ENCODE measurements at regions not wholly inside any gene's neighbourhood (a gene's known extent, or its start where the extent isn't known, plus 50 kb on each side); places are given as distances from the start of the nearest gene placed in this dataset.
"Not testable (repeated sequence)": the region's sequence is repeated elsewhere in the genome, so short reads cannot be mapped to it uniquely, and the experiment has no call there.

- TF ChIP-seq CTCF (IDR thresholded peaks at IDR 0.05) = no peak
Observed at GRCh38 chr5:36393656-36394428, 92.1 kb upstream of the RANBP3L start.

GRCh38 chr5:36395260-36395659 lies 93.6 kb upstream of the RANBP3L start:
- H3K27me3 Mint-ChIP-seq (ENCODE audit: insufficient read depth) = peaks cover 5% of the 10 kb centered on the region
- no peak overlapping the region for H3K4me3 Mint-ChIP-seq
- DNase-seq = no peak
- H3K4me1 Mint-ChIP-seq (ENCODE audit: low read depth) = peaks cover 57% of the 10 kb centered on the region
- H3K9me3 Mint-ChIP-seq = no peaks in the 10 kb centered on the region
- no peak for TF ChIP-seq CTCF (IDR thresholded peaks at IDR 0.05)
- H3K36me3 Mint-ChIP-seq (ENCODE audit: low read depth) = no peaks in the 10 kb centered on the region
- H3K27ac Mint-ChIP-seq = no peak overlapping the region

More at GRCh38 chr5:36393656-36394428, 92.1 kb upstream of the RANBP3L start:
- DNase-seq = no peak
- H3K9me3 Mint-ChIP-seq = no peaks in the 10 kb centered on the region
- H3K27ac Mint-ChIP-seq = no peak overlapping the region
- no peak overlapping the region for H3K4me3 Mint-ChIP-seq
- H3K36me3 Mint-ChIP-seq (ENCODE audit: low read depth) = no peaks in the 10 kb centered on the region
- peaks cover 57% of the 10 kb centered on the region for H3K4me1 Mint-ChIP-seq (ENCODE audit: low read depth)
- peaks cover 5% of the 10 kb centered on the region for H3K27me3 Mint-ChIP-seq (ENCODE audit: insufficient read depth)

GRCh38 chr5:36395947-36396346 lies 94.2 kb upstream of the RANBP3L start:
- not testable (repeated sequence) for H3K36me3 Mint-ChIP-seq (ENCODE audit: low read depth); H3K9me3 Mint-ChIP-seq; H3K4me3 Mint-ChIP-seq; H3K27ac Mint-ChIP-seq; H3K27me3 Mint-ChIP-seq (ENCODE audit: insufficient read depth); DNase-seq
- peaks cover 52% of the 10 kb centered on the region for H3K4me1 Mint-ChIP-seq (ENCODE audit: low read depth)

- Mint-ChIP-seq H3K9me3 (no peaks in the 10 kb centered on the region), H3K36me3 (ENCODE audit: low read depth) (no peaks in the 10 kb centered on the region), H3K27me3 (ENCODE audit: insufficient read depth) (no peaks in the 10 kb centered on the region; the same call in 1 of the 2 replicates), H3K4me1 (ENCODE audit: low read depth) (peaks cover 49% of the 10 kb centered on the region), H3K27ac (peak overlapping the region; percentile 21; the same call in 1 of the 2 replicates), H3K4me3 (no peak overlapping the region; the same call in 1 of the 2 replicates)
- no peak for TF ChIP-seq CTCF (IDR thresholded peaks at IDR 0.05)
- DNase-seq = peak; percentile 56
Observed at GRCh38 chr5:36396640-36397039, 94.9 kb upstream of the RANBP3L start.

- peak; percentile 57 for DNase-seq
- Mint-ChIP-seq H3K9me3 (no peaks in the 10 kb centered on the region), H3K27ac (no peak overlapping the region), H3K4me3 (no peak overlapping the region), H3K27me3 (ENCODE audit: insufficient read depth) (no peaks in the 10 kb centered on the region; the same call in 1 of the 2 replicates), H3K4me1 (ENCODE audit: low read depth) (peaks cover 46% of the 10 kb centered on the region), H3K36me3 (ENCODE audit: low read depth) (no peaks in the 10 kb centered on the region)
- peak; percentile 71 for TF ChIP-seq CTCF (IDR thresholded peaks at IDR 0.05)
Observed at GRCh38 chr5:36397901-36398536, 96.3 kb upstream of the RANBP3L start.

- Mint-ChIP-seq H3K4me3 (no peak overlapping the region), H3K36me3 (ENCODE audit: low read depth) (no peaks in the 10 kb centered on the region), H3K27me3 (ENCODE audit: insufficient read depth) (no peaks in the 10 kb centered on the region), H3K27ac (peak overlapping the region; percentile 19; the same call in 1 of the 2 replicates), H3K9me3 (no peaks in the 10 kb centered on the region), H3K4me1 (ENCODE audit: low read depth) (peaks cover 48% of the 10 kb centered on the region)
- DNase-seq = no peak
- TF ChIP-seq CTCF (IDR thresholded peaks at IDR 0.05) = no peak
Observed at GRCh38 chr5:36402512-36402906, 100.8 kb upstream of the RANBP3L start.
